Keratinocyte (primary cell): ENCODE measurements at regions not wholly inside any gene's neighbourhood (a gene's known extent, or its start where the extent isn't known, plus 50 kb on each side); places are given as distances from the start of the nearest gene placed in this dataset.
"Not testable (repeated sequence)": the region's sequence is repeated elsewhere in the genome, so short reads cannot be mapped to it uniquely, and the experiment has no call there.

Source experiments
- DNase-seq: peaks from one replicate; pipeline ENCODE4 v3.0.0-alpha.2; 2011; ENCODE audit warnings: low read depth, missing footprints, low spot score
- FAIRE-seq: peaks from 2 replicates; lab custom pipeline; 2011; peaks lifted over from hg19 to GRCh38; lab: Jason Lieb, UNC
- H2AFZ ChIP-seq: 2 replicates; pipeline ENCODE4 v1.6.0; 2012; ENCODE audit warnings: low read length, control low read depth, inconsistent platforms; ENCODE audit not compliant: control insufficient read depth
- H3K27ac ChIP-seq: 2 replicates; pipeline ENCODE4 v1.5.1; 2011; ENCODE audit warnings: low read length; ENCODE audit not compliant: control insufficient read depth, insufficient read depth
- H3K27me3 ChIP-seq: 3 replicates; pipeline ENCODE4 v1.6.0; 2011; ENCODE audit warnings: low read length; ENCODE audit not compliant: control insufficient read depth, insufficient read depth; ENCODE audit errors: extremely low read depth
- H3K36me3 ChIP-seq, 2 experiments: 2 replicates in 1 of 2; 3 replicates in 1 of 2; pipeline ENCODE4 v1.5.1; 2011; ENCODE audit warnings: low read length in 2 of 2, mild to moderate bottlenecking in 1 of 2; ENCODE audit not compliant: control insufficient read depth in 2 of 2, insufficient read depth in 2 of 2; ENCODE audit errors: extremely low read depth in 1 of 2
- H3K4me1 ChIP-seq: 3 replicates; pipeline ENCODE4 v1.5.1; 2011; ENCODE audit warnings: low read length; ENCODE audit not compliant: control insufficient read depth, insufficient read depth; ENCODE audit errors: extremely low read depth
- H3K4me2 ChIP-seq: 3 replicates; pipeline ENCODE4 v1.6.0; 2011; ENCODE audit warnings: low read depth, low read length; ENCODE audit not compliant: control insufficient read depth, insufficient read depth; ENCODE audit errors: extremely low read depth
- H3K4me3 ChIP-seq, 3 experiments: fragments of 200-600 bp in 1 of 3; sonication (generic) in 1 of 3; 2 replicates in 2 of 3; 3 replicates in 1 of 3; pipeline ENCODE4 v1.5.1; 2011 to 2016; ENCODE audit warnings: low read length in 3 of 3, mild to moderate bottlenecking in 3 of 3, control low read depth in 2 of 3, inconsistent platforms in 1 of 3, low read depth in 1 of 3, mixed read lengths in 1 of 3, mixed run types in 1 of 3, moderate library complexity in 1 of 3; ENCODE audit not compliant: control insufficient read depth in 2 of 3, insufficient read depth in 2 of 3; ENCODE audit errors: extremely low read depth in 1 of 3
- H3K79me2 ChIP-seq: 2 replicates; pipeline ENCODE4 v1.6.0; 2012; ENCODE audit warnings: low read length; ENCODE audit not compliant: control insufficient read depth, insufficient read depth
- H3K9ac ChIP-seq: 3 replicates; pipeline ENCODE4 v1.6.0; 2011; ENCODE audit warnings: low read length; ENCODE audit not compliant: control insufficient read depth, insufficient read depth; ENCODE audit errors: extremely low read depth
- H3K9me1 ChIP-seq: 3 replicates; pipeline ENCODE4 v1.6.0; 2011; ENCODE audit warnings: low read length; ENCODE audit not compliant: control insufficient read depth, insufficient read depth; ENCODE audit errors: extremely low read depth
- H3K9me3 ChIP-seq: 2 replicates; pipeline ENCODE4 v1.5.1; 2012; ENCODE audit warnings: low read depth, low read length; ENCODE audit not compliant: control insufficient read depth
- H4K20me1 ChIP-seq: 3 replicates; pipeline ENCODE4 v1.6.0; 2011; ENCODE audit warnings: low read length; ENCODE audit not compliant: control insufficient read depth, insufficient read depth; ENCODE audit errors: extremely low read depth
- EZH2 ChIP-seq: IDR thresholded peaks from one replicate; pipeline ENCODE4 v1.6.1; 2012; ENCODE audit warnings: inconsistent platforms, mild to moderate bottlenecking, low read length, moderate library complexity
- dilution Hi-C: fragments of 300-500 bp; cut with MboI; formaldehyde crosslinking; loops from one replicate; pipeline ENCODE4 v1.7.0; 2020; ENCODE audit warnings: low sequenced_read_pairs; ENCODE audit not compliant: extremely low pct_ligation_motif_present
- TF ChIP-seq, protein P1 (sequence below), 3 experiments: IDR thresholded peaks in 1 of 3; conservative IDR thresholded peaks in 1 of 3; optimal IDR thresholded peaks in 1 of 3; 2 replicates in 2 of 3; 3 replicates in 1 of 3; pipeline versions ENCODE3 to v1.5.1; 2011; ENCODE audit warnings: low read length in 3 of 3, mild to moderate bottlenecking in 3 of 3, moderate library complexity in 2 of 3, control low read depth in 1 of 3, inconsistent platforms in 1 of 3; ENCODE audit not compliant: insufficient read depth in 2 of 3; ENCODE audit errors: extremely low read depth in 1 of 3

GRCh38 chr12:5280086-5280485 lies 151.8 kb upstream of the NTF3 start:
- FAIRE-seq (no peak), DNase-seq (no peak)
- H4K20me1 ChIP-seq = no peaks in the 10 kb centered on the region
- no peaks in the 10 kb centered on the region for H3K9me1 ChIP-seq
- no peaks in the 10 kb centered on the region for H3K79me2 ChIP-seq
- H3K4me2 ChIP-seq = no peak overlapping the region
- dilution Hi-C loops = no loop called here
- H2AFZ ChIP-seq = no peak overlapping the region
- H3K4me3 ChIP-seq = no peak overlapping the region
- no peak for TF ChIP-seq EZH2
- TF ChIP-seq, protein P1, sequence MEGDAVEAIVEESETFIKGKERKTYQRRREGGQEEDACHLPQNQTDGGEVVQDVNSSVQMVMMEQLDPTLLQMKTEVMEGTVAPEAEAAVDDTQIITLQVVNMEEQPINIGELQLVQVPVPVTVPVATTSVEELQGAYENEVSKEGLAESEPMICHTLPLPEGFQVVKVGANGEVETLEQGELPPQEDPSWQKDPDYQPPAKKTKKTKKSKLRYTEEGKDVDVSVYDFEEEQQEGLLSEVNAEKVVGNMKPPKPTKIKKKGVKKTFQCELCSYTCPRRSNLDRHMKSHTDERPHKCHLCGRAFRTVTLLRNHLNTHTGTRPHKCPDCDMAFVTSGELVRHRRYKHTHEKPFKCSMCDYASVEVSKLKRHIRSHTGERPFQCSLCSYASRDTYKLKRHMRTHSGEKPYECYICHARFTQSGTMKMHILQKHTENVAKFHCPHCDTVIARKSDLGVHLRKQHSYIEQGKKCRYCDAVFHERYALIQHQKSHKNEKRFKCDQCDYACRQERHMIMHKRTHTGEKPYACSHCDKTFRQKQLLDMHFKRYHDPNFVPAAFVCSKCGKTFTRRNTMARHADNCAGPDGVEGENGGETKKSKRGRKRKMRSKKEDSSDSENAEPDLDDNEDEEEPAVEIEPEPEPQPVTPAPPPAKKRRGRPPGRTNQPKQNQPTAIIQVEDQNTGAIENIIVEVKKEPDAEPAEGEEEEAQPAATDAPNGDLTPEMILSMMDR (optimal IDR thresholded peaks at IDR 0.05 in 1 of 3, IDR thresholded peaks at IDR 0.05 in 1 of 3, conservative IDR thresholded peaks at IDR 0.05 in 1 of 3; ENCODE audit: extremely low read depth in 1 of 3, insufficient read depth in 2 of 3, low read length in 3 of 3) = no peak
- H3K4me1 ChIP-seq = no peaks in the 10 kb centered on the region
- H3K27me3 ChIP-seq = no peaks in the 10 kb centered on the region
- no peak overlapping the region for H3K9ac ChIP-seq
- H3K27ac ChIP-seq = no peak overlapping the region
- no peaks in the 10 kb centered on the region for H3K36me3 ChIP-seq
- no peaks in the 10 kb centered on the region for H3K9me3 ChIP-seq

DNA sequence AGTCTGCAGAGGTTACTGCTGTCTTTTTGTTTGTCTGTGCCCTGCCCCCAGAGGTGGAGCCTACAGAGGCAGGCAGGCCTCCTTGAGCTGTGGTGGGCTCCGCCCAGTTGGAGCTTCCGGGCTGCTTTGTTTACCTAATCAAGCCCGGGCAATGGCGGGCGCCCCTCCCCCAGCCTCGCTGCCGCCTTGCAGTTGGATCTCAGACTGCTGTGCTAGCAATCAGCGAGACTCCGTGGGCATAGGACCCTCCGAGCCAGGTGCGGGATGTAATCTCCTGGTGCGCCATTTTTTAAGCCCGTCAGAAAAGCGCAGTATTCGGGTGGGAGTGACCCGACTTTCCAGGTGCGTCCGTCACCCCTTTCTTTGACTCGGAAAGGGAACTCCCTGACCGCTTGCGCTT lies 141.5 kb upstream of the NTF3 start:
- H4K20me1 ChIP-seq, H3K79me2 ChIP-seq, H3K27me3 ChIP-seq, H3K4me1 ChIP-seq, H3K4me3 ChIP-seq, DNase-seq, dilution Hi-C loops, H3K9ac ChIP-seq, H3K36me3 ChIP-seq, H3K9me1 ChIP-seq, H3K9me3 ChIP-seq, H3K27ac ChIP-seq, H2AFZ ChIP-seq, FAIRE-seq, H3K4me2 ChIP-seq: not testable (repeated sequence)

GRCh38 chr12:5292651-5293050 lies 139.3 kb upstream of the NTF3 start:
- Histone ChIP-seq H3K9me1 (no peaks in the 10 kb centered on the region), H4K20me1 (no peaks in the 10 kb centered on the region), H2AFZ (no peak overlapping the region), H3K4me3 (no peak overlapping the region), H3K4me1 (peaks cover 5% of the 10 kb centered on the region), H3K79me2 (no peaks in the 10 kb centered on the region), H3K36me3 (no peaks in the 10 kb centered on the region), H3K27me3 (no peaks in the 10 kb centered on the region), H3K9ac (no peak overlapping the region), H3K4me2 (no peak overlapping the region), H3K9me3 (no peaks in the 10 kb centered on the region), H3K27ac (no peak overlapping the region)
- TF ChIP-seq, protein P1 (optimal IDR thresholded peaks at IDR 0.05 in 1 of 3, IDR thresholded peaks at IDR 0.05 in 1 of 3, conservative IDR thresholded peaks at IDR 0.05 in 1 of 3; ENCODE audit: extremely low read depth in 1 of 3, insufficient read depth in 2 of 3, low read length in 3 of 3) = no peak
- no peak for TF ChIP-seq EZH2
- DNase-seq (no peak), FAIRE-seq (no peak)
- dilution Hi-C loops = no loop called here
